ENCODE measurements at regions not wholly inside any gene's neighbourhood (a gene's known extent, or its start where the extent isn't known, plus 50 kb on each side); places are given as distances from the start of the nearest gene placed in this dataset.

DNA sequence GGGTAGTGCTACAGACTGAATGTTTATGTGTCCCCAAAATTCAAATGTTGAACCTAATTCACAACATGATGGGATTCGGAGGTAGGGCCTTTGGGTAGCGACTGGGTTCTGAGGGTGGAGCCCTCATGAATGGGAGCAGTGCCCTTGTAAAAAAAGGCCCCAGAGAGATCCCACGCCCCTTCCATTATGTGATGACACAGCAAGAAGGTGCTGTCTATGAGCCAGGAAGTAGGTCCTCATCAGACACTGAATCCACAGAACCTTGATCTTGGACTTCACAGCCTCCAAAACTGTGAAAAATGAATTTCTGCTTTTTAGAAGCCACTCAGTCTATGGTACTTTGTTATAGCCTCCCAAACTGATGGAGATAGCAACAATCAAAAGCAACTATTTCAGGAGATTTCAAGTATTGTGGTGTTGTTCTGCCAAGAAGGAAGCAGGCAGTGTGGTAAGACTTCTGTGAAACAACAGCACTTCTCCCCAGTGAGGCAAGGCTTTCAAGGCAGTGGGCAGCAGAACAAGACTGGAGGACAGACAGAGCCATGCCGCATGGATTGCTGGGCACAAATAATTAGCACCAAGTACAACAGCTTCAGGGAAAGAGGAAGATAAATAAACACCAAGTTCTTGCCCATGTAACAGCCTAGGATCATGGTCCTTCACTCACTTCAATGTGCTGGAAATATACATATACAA, 76.1 kb downstream of the OR2K2 start:
- Histone ChIP-seq H3K4me2 (ENCODE audit: low read length) (no peak overlapping the region), H3K79me2 (replicated peaks; ENCODE audit: insufficient read depth, low read length) (no peaks in the 10 kb centered on the region), H2AFZ (ENCODE audit: low read depth, low read length) (no peak overlapping the region), H3K27ac (ENCODE audit: low read length) (no peak overlapping the region), H3K4me3 (ENCODE audit: low read length) (no peak overlapping the region), H3K27me3 (ENCODE audit: insufficient read depth, low read depth, low read length) (no peaks in the 10 kb centered on the region), H3K9me2 (ENCODE audit: insufficient read depth, low read length) (no peaks in the 10 kb centered on the region), H3K9ac (ENCODE audit: low read length) (no peak overlapping the region), H3K36me3 (ENCODE audit: insufficient read depth, low read length) (no peaks in the 10 kb centered on the region), H3F3A (ENCODE audit: insufficient read depth, low read length, poor library complexity, severe bottlenecking) (no peaks in the 10 kb centered on the region), H4K20me1 (ENCODE audit: insufficient read depth) (no peaks in the 10 kb centered on the region), H3K9me3 (ENCODE audit: low read length) (no peaks in the 10 kb centered on the region)
- TF ChIP-seq SMC3 (conservative IDR thresholded peaks at IDR 0.05; ENCODE audit: poor library complexity) = no peak
- TF ChIP-seq MXI1 (conservative IDR thresholded peaks at IDR 0.05; ENCODE audit: poor library complexity, severe bottlenecking) = no peak
- TF ChIP-seq, protein P1, sequence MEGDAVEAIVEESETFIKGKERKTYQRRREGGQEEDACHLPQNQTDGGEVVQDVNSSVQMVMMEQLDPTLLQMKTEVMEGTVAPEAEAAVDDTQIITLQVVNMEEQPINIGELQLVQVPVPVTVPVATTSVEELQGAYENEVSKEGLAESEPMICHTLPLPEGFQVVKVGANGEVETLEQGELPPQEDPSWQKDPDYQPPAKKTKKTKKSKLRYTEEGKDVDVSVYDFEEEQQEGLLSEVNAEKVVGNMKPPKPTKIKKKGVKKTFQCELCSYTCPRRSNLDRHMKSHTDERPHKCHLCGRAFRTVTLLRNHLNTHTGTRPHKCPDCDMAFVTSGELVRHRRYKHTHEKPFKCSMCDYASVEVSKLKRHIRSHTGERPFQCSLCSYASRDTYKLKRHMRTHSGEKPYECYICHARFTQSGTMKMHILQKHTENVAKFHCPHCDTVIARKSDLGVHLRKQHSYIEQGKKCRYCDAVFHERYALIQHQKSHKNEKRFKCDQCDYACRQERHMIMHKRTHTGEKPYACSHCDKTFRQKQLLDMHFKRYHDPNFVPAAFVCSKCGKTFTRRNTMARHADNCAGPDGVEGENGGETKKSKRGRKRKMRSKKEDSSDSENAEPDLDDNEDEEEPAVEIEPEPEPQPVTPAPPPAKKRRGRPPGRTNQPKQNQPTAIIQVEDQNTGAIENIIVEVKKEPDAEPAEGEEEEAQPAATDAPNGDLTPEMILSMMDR (IDR thresholded peaks at IDR 0.05; ENCODE audit: poor library complexity, severe bottlenecking) = no peak
- no peak for TF ChIP-seq POLR2AphosphoS5 (IDR thresholded peaks at IDR 0.05)
- no peak for TF ChIP-seq EZH2 (IDR thresholded peaks at IDR 0.05; ENCODE audit: borderline replicate concordance, insufficient read depth, low read length, poor library complexity, severe bottlenecking)
- TF ChIP-seq, protein P2, sequence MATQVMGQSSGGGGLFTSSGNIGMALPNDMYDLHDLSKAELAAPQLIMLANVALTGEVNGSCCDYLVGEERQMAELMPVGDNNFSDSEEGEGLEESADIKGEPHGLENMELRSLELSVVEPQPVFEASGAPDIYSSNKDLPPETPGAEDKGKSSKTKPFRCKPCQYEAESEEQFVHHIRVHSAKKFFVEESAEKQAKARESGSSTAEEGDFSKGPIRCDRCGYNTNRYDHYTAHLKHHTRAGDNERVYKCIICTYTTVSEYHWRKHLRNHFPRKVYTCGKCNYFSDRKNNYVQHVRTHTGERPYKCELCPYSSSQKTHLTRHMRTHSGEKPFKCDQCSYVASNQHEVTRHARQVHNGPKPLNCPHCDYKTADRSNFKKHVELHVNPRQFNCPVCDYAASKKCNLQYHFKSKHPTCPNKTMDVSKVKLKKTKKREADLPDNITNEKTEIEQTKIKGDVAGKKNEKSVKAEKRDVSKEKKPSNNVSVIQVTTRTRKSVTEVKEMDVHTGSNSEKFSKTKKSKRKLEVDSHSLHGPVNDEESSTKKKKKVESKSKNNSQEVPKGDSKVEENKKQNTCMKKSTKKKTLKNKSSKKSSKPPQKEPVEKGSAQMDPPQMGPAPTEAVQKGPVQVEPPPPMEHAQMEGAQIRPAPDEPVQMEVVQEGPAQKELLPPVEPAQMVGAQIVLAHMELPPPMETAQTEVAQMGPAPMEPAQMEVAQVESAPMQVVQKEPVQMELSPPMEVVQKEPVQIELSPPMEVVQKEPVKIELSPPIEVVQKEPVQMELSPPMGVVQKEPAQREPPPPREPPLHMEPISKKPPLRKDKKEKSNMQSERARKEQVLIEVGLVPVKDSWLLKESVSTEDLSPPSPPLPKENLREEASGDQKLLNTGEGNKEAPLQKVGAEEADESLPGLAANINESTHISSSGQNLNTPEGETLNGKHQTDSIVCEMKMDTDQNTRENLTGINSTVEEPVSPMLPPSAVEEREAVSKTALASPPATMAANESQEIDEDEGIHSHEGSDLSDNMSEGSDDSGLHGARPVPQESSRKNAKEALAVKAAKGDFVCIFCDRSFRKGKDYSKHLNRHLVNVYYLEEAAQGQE (IDR thresholded peaks at IDR 0.05; ENCODE audit: borderline replicate concordance) = no peak
- no peak for TF ChIP-seq TAF1 (IDR thresholded peaks at IDR 0.05; ENCODE audit: low read depth)
- no peak for TF ChIP-seq RAD21 (conservative IDR thresholded peaks at IDR 0.05)
- no peak for TF ChIP-seq EP300 (conservative IDR thresholded peaks at IDR 0.05; ENCODE audit: poor library complexity, severe bottlenecking)

DNA sequence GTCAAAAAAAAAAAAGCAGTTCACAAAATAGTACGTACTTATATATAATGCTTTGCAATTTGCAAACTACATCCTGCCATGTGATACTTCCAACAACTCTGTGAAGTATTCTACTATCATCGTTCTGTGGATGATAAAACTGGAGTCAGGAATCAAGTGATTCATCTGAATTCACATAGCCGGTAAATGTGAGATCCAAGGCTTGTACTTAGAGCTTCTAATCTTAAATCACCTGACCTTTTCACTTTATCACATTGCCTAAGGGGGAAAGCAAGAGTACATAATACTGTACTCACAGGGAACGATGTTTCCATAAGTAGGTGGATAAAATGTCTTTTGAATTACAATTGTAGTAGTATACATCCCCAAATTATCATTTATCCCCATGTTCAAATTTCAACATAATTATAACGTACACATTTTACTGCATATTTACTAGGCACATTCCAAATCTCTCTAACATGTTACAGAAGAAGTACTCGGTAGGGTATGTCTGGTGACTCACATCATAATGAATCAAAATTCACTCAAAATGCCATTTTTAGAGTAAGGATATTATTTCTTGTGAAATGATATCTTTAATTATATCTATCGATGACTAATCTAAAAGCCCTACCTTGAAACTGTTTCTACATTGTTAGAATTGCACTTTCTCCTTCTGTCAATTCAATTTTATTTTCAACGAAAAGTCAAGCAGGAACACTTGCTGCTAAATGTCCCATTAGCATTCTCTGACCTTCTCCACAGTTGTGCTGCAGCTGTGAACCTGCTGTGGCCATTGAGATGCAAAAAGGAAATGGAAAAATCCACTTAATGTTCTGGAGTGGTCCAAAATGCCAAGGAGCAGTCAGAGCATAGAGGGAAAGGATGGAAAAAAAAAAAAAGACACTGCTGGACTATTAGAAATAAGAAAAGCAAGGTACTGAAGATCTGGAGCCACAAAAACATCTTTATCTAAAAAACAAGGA, 78.9 kb downstream of the OR2K2 start:
- no peak overlapping the region for H3K27ac ChIP-seq (ENCODE audit: low read length)
- no peaks in the 10 kb centered on the region for H3K27me3 ChIP-seq (ENCODE audit: insufficient read depth, low read depth, low read length)
- no peak overlapping the region for H3K4me3 ChIP-seq (ENCODE audit: low read length)
- TF ChIP-seq SMC3 (conservative IDR thresholded peaks at IDR 0.05; ENCODE audit: poor library complexity) (no peak), EZH2 (IDR thresholded peaks at IDR 0.05; ENCODE audit: borderline replicate concordance, insufficient read depth, low read length, poor library complexity, severe bottlenecking) (no peak), MXI1 (conservative IDR thresholded peaks at IDR 0.05; ENCODE audit: poor library complexity, severe bottlenecking) (no peak), POLR2AphosphoS5 (IDR thresholded peaks at IDR 0.05) (no peak), EP300 (conservative IDR thresholded peaks at IDR 0.05; ENCODE audit: poor library complexity, severe bottlenecking) (no peak), RAD21 (conservative IDR thresholded peaks at IDR 0.05) (no peak), TAF1 (IDR thresholded peaks at IDR 0.05; ENCODE audit: low read depth) (no peak)
- TF ChIP-seq, protein P2 (IDR thresholded peaks at IDR 0.05; ENCODE audit: borderline replicate concordance) = no peak
- TF ChIP-seq, protein P1 (IDR thresholded peaks at IDR 0.05; ENCODE audit: poor library complexity, severe bottlenecking) = no peak
- H3F3A ChIP-seq (ENCODE audit: insufficient read depth, low read length, poor library complexity, severe bottlenecking) = no peaks in the 10 kb centered on the region
- no peaks in the 10 kb centered on the region for H3K9me3 ChIP-seq (ENCODE audit: low read length)
- no peaks in the 10 kb centered on the region for H3K79me2 ChIP-seq (replicated peaks; ENCODE audit: insufficient read depth, low read length)
- H3K4me2 ChIP-seq (ENCODE audit: low read length) = no peak overlapping the region
- no peak overlapping the region for H2AFZ ChIP-seq (ENCODE audit: low read depth, low read length)
- no peaks in the 10 kb centered on the region for H3K9me2 ChIP-seq (ENCODE audit: insufficient read depth, low read length)
- no peaks in the 10 kb centered on the region for H4K20me1 ChIP-seq (ENCODE audit: insufficient read depth)
- H3K36me3 ChIP-seq (ENCODE audit: insufficient read depth, low read length) = no peaks in the 10 kb centered on the region
- H3K9ac ChIP-seq (ENCODE audit: low read length) = no peak overlapping the region

Measured in neural cell (in vitro differentiated cells).